GM10248 (cell line): ENCODE measurements at regions not wholly inside any gene's neighbourhood (a gene's known extent, or its start where the extent isn't known, plus 50 kb on each side); places are given as distances from the start of the nearest gene placed in this dataset.

ENCODE experiments used
- CTCF ChIA-PET: fragments of 300-600 bp; sonication (Branson Sonifier 250); formaldehyde crosslinking; extraction: SDS; loops from one replicate; lab custom pipeline; 2021; ENCODE audit warnings: antibody characterized with exemption; lab: Yijun Ruan, JAX
- POLR2A ChIA-PET: fragments of 350-650 bp; sonication (Branson Sonifier 250); formaldehyde crosslinking; extraction: SDS; loops from one replicate; lab custom pipeline; 2020; ENCODE audit warnings: antibody characterized with exemption; lab: Yijun Ruan, JAX
- DNase-seq: peaks from one replicate; pipeline ENCODE4 v3.0.0; 2012; ENCODE audit errors: extremely low spot score
- TF ChIP-seq, protein P1 (sequence below): IDR thresholded peaks from 2 replicates; pipeline ENCODE4 v1.5.1; 2012; ENCODE audit warnings: mild to moderate bottlenecking, low read depth; ENCODE audit errors: extremely low read depth, missing control alignments, control extremely low read depth

DNA sequence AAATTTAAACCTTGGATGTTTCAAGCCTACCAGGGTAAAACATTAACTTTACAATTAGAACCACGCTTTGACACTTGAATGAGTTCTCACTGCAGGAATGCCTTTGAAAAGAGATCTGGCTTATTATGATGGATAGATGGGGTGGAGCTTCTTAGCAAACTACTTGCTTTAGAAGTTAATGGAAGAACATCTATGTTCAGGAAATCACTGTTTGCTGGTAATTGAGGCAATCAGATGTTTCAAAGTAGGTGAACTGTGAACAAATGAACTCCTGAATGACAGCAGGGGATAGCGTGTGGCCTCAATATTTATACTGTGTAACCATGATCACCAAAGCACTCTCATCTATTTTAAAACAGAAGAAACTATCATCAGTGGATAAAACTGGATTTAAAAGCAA lies 383.6 kb downstream of the PIK3C3 start:
- TF ChIP-seq, protein P1, sequence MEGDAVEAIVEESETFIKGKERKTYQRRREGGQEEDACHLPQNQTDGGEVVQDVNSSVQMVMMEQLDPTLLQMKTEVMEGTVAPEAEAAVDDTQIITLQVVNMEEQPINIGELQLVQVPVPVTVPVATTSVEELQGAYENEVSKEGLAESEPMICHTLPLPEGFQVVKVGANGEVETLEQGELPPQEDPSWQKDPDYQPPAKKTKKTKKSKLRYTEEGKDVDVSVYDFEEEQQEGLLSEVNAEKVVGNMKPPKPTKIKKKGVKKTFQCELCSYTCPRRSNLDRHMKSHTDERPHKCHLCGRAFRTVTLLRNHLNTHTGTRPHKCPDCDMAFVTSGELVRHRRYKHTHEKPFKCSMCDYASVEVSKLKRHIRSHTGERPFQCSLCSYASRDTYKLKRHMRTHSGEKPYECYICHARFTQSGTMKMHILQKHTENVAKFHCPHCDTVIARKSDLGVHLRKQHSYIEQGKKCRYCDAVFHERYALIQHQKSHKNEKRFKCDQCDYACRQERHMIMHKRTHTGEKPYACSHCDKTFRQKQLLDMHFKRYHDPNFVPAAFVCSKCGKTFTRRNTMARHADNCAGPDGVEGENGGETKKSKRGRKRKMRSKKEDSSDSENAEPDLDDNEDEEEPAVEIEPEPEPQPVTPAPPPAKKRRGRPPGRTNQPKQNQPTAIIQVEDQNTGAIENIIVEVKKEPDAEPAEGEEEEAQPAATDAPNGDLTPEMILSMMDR = no peak
- CTCF ChIA-PET = no interaction called here
- POLR2A ChIA-PET = no interaction called here
- no peak for DNase-seq

- CTCF ChIA-PET = no interaction called here
- POLR2A ChIA-PET = no interaction called here
- no peak for DNase-seq
- TF ChIP-seq, protein P1 = no peak
Measured at GRCh38 chr18:42339372-42339771, 384.3 kb downstream of the PIK3C3 start.

- TF ChIP-seq, protein P1 = no peak
- POLR2A ChIA-PET = no interaction called here
- DNase-seq = no peak
- CTCF ChIA-PET = interaction anchor here (0.9 kb wide), 1 partner anchor 9 kb away, joined by 3 read pairs; no protein-coding TSS in a partner anchor
Measured at GRCh38 chr18:42340423-42341009, 385.5 kb downstream of the PIK3C3 start.

DNA sequence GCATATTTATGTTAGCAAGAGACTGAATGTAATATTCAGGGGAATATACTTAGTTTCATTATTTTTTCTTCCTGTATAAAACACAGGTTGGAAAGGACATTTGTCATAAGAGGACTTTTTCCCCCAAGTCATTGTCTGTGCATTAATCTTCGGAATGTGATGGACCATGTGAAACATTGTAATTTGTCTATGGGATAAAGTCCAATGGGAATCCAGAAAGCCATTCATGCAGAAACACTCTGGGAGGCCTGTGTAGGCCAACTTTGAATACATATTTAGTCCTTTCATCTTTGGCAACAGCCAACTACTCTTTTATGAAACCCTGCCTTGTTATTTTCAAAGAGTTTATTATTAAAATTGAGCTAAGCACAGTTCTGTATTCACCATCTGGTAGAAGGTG lies 386.4 kb downstream of the PIK3C3 start:
- CTCF ChIA-PET = no interaction called here
- TF ChIP-seq, protein P1 = no peak
- POLR2A ChIA-PET = no interaction called here
- DNase-seq = no peak

- CTCF ChIA-PET = interaction anchor here (1.1 to 1.8 kb wide), 3 partner anchors 9 to 158 kb away, joined by 3 to 5 read pairs (median 3); no protein-coding TSS in a partner anchor
- no peak for DNase-seq
- TF ChIP-seq, protein P1 = no peak
- POLR2A ChIA-PET = no interaction called here
Measured at GRCh38 chr18:42348722-42349121, 393.7 kb downstream of the PIK3C3 start.

DNA sequence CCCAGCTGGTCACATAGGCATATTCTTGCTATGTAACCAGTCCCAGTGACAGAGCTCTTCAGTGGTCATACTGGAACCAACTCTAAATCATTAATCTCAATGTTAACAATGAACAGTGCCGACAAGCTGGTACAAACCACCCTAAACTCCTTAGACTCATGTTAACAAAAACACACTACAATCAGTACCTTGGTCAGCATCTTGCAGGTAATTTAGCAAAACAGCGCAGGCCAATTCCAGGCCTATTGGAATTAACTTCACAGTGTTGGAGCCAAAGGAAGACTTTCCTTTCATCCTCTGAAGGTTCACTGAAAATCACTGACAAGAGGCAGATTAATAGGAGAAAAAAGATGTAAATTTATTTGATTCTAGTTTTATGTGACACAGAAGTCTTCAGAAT lies 396.4 kb downstream of the PIK3C3 start:
- TF ChIP-seq, protein P1 = no peak
- DNase-seq = no peak
- ChIA-PET CTCF (no interaction called here), POLR2A (no interaction called here)

GRCh38 chr18:42360716-42361115 lies 405.7 kb downstream of the PIK3C3 start:
- ChIA-PET CTCF (interaction anchor here (1.0 kb wide), 1 partner anchor 18 kb away, joined by 3 read pairs; no protein-coding TSS in a partner anchor), POLR2A (no interaction called here)
- TF ChIP-seq, protein P1 = no peak
- no peak for DNase-seq
